ENCODE measurements at regions not wholly inside any gene's neighbourhood (a gene's known extent, or its start where the extent isn't known, plus 50 kb on each side); places are given as distances from the start of the nearest gene placed in this dataset.

GRCh38 chrY:15415165-15415564, 890.8 kb downstream of the NLGN4Y start:
- no peak for TF ChIP-seq CTCF (conservative IDR thresholded peaks at IDR 0.05; ENCODE audit: low read depth in 2 of 2)
- TF ChIP-seq POLR2AphosphoS5 (IDR thresholded peaks at IDR 0.05; ENCODE audit: low read depth) = no peak
- TF ChIP-seq REST (IDR thresholded peaks at IDR 0.05; ENCODE audit: unreplicated experiment) = no peak
- TF ChIP-seq JUNB (IDR thresholded peaks at IDR 0.05; ENCODE audit: unreplicated experiment) = no peak
- TF ChIP-seq EZH2phosphoT487 (IDR thresholded peaks at IDR 0.05; ENCODE audit: unreplicated experiment) = no peak
- TF ChIP-seq EZH2 (IDR thresholded peaks at IDR 0.05; ENCODE audit: low read depth, unreplicated experiment) = no peak
- no peak for TF ChIP-seq ETS1 (IDR thresholded peaks at IDR 0.05)
- no peak for TF ChIP-seq ZNF331 (CRISPR knock-in tag; IDR thresholded peaks at IDR 0.05; ENCODE audit: low read depth)
- TF ChIP-seq CREB1 (CRISPR knock-in tag; IDR thresholded peaks at IDR 0.05; ENCODE audit: low read depth) = no peak
